ENCODE measurements at regions not wholly inside any gene's neighbourhood (a gene's known extent, or its start where the extent isn't known, plus 50 kb on each side); places are given as distances from the start of the nearest gene placed in this dataset.

GRCh38 chr6:28772480-28773381 lies 151.1 kb downstream of the TRIM27 start:
- Histone ChIP-seq H3K9me3 (ENCODE audit: control insufficient read depth in 2 of 2, insufficient read depth in 1 of 2, low read depth in 1 of 2, low read length in 1 of 2) (peaks cover 0 to 8% of the 10 kb centered on the region in 2 donors), H3K27me3 (ENCODE audit: control insufficient read depth in 3 of 3, insufficient read depth in 3 of 3, low read length in 3 of 3) (peaks cover 0 to 98% (median 84%) of the 10 kb centered on the region in 3 donors), H3K4me1 (ENCODE audit: control insufficient read depth in 3 of 3, insufficient read depth in 2 of 3, low read depth in 1 of 3, low read length in 2 of 3) (no peaks in the 10 kb centered on the region), H3K36me3 (ENCODE audit: control insufficient read depth in 3 of 3, insufficient read depth in 2 of 3, low read depth in 1 of 3, low read length in 3 of 3) (no peaks in the 10 kb centered on the region), H3K27ac (ENCODE audit: low read depth in 1 of 3, low read length in 2 of 3) (no peak overlapping the region), H3K4me3 (ENCODE audit: low read depth in 1 of 3, low read length in 3 of 3) (no peak overlapping the region)
- DNase-seq = no peak
- FAIRE-seq = no peak
- 6 to 8% (median 6%) methylated on average over 32 of the region's 32 CpGs for WGBS, 3 donors

GRCh38 chr6:28774292-28775051 lies 149.3 kb downstream of the TRIM27 start:
- DNase-seq (no peak), FAIRE-seq (no peak)
- no peaks in the 10 kb centered on the region for H3K4me1 ChIP-seq (ENCODE audit: control insufficient read depth in 3 of 3, insufficient read depth in 2 of 3, low read depth in 1 of 3, low read length in 2 of 3)
- WGBS, 3 donors = 8 to 20% (median 16%) methylated on average over 23 of the region's 23 CpGs
- peaks cover 0 to 92% (median 83%) of the 10 kb centered on the region in 3 donors for H3K27me3 ChIP-seq (ENCODE audit: control insufficient read depth in 3 of 3, insufficient read depth in 3 of 3, low read length in 3 of 3)
- H3K9me3 ChIP-seq (ENCODE audit: control insufficient read depth in 2 of 2, insufficient read depth in 1 of 2, low read depth in 1 of 2, low read length in 1 of 2) = peaks cover 0 to 8% of the 10 kb centered on the region in 2 donors
- H3K27ac ChIP-seq (ENCODE audit: low read depth in 1 of 3, low read length in 2 of 3) = no peak overlapping the region
- no peak overlapping the region for H3K4me3 ChIP-seq (ENCODE audit: low read depth in 1 of 3, low read length in 3 of 3)
- H3K36me3 ChIP-seq (ENCODE audit: control insufficient read depth in 3 of 3, insufficient read depth in 2 of 3, low read depth in 1 of 3, low read length in 3 of 3) = no peaks in the 10 kb centered on the region

- Histone ChIP-seq H3K27me3 (ENCODE audit: control insufficient read depth in 3 of 3, insufficient read depth in 3 of 3, low read length in 3 of 3) (peaks cover 0 to 91% (median 81%) of the 10 kb centered on the region in 3 donors), H3K4me3 (ENCODE audit: low read depth in 1 of 3, low read length in 3 of 3) (no peak overlapping the region), H3K27ac (ENCODE audit: low read depth in 1 of 3, low read length in 2 of 3) (no peak overlapping the region), H3K4me1 (ENCODE audit: control insufficient read depth in 3 of 3, insufficient read depth in 2 of 3, low read depth in 1 of 3, low read length in 2 of 3) (no peaks in the 10 kb centered on the region), H3K36me3 (ENCODE audit: control insufficient read depth in 3 of 3, insufficient read depth in 2 of 3, low read depth in 1 of 3, low read length in 3 of 3) (no peaks in the 10 kb centered on the region), H3K9me3 (ENCODE audit: control insufficient read depth in 2 of 2, insufficient read depth in 1 of 2, low read depth in 1 of 2, low read length in 1 of 2) (peaks cover 0 to 6% of the 10 kb centered on the region in 2 donors)
- no peak for DNase-seq
- no peak for FAIRE-seq
- WGBS, 3 donors = 4 to 19% (median 13%) methylated on average over 12 of the region's 12 CpGs
Observed at GRCh38 chr6:28775052-28775376, 148.8 kb downstream of the TRIM27 start.

DNA sequence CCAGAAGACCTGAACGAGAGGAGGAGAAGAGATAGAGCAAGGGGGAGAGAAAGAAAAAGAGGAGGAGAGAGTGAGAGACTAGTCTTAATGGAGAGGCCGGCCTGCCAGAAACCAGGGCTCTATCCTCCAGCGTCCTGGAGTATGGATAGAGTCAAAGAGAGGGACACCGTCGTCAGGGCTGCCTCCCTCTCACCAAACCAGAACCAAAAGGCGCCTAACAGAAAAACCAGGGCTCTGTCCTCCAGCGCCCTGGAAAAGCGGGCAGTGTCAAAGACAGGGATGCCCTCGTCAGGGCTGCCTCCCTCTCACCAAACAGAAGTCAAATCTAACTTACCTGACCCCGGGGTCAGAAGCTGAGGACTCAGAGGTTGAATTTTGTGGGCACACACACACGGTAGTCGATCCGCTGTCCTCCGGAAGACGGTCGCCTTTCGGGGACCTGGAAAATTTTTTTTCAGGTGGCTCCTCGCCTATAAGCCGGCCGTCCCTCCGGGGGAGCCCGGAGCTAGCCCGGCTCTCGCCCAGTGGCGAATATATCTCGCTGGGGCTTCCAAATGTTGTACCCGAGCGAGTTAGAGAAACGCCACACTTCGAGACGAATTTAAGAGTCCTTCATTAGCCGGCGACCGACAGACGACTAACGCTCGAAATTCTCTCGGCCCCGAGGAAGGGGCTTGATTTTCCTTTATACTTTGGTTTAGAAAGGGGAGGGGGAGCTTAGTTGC lies 148.2 kb downstream of the TRIM27 start:
- H3K4me3 ChIP-seq (ENCODE audit: low read depth in 1 of 3, low read length in 3 of 3) = no peak overlapping the region
- no peaks in the 10 kb centered on the region for H3K4me1 ChIP-seq (ENCODE audit: control insufficient read depth in 3 of 3, insufficient read depth in 2 of 3, low read depth in 1 of 3, low read length in 2 of 3)
- DNase-seq (no peak), FAIRE-seq (no peak)
- peaks cover 0 to 90% (median 76%) of the 10 kb centered on the region in 3 donors for H3K27me3 ChIP-seq (ENCODE audit: control insufficient read depth in 3 of 3, insufficient read depth in 3 of 3, low read length in 3 of 3)
- H3K36me3 ChIP-seq (ENCODE audit: control insufficient read depth in 3 of 3, insufficient read depth in 2 of 3, low read depth in 1 of 3, low read length in 3 of 3) = no peaks in the 10 kb centered on the region
- H3K27ac ChIP-seq (ENCODE audit: low read depth in 1 of 3, low read length in 2 of 3) = no peak overlapping the region
- whole genome bisulfite sequencing, 3 donors = 3 to 12% (median 9%) methylated on average over 39 of the region's 39 CpGs
- peaks cover 0 to 6% of the 10 kb centered on the region in 2 donors for H3K9me3 ChIP-seq (ENCODE audit: control insufficient read depth in 2 of 2, insufficient read depth in 1 of 2, low read depth in 1 of 2, low read length in 1 of 2)

GRCh38 chr6:28776269-28777146 lies 147.3 kb downstream of the TRIM27 start:
- Histone ChIP-seq H3K27ac (ENCODE audit: low read depth in 1 of 3, low read length in 2 of 3) (no peak overlapping the region), H3K4me3 (ENCODE audit: low read depth in 1 of 3, low read length in 3 of 3) (no peak overlapping the region), H3K9me3 (ENCODE audit: control insufficient read depth in 2 of 2, insufficient read depth in 1 of 2, low read depth in 1 of 2, low read length in 1 of 2) (peaks cover 0 to 2% of the 10 kb centered on the region in 2 donors), H3K36me3 (ENCODE audit: control insufficient read depth in 3 of 3, insufficient read depth in 2 of 3, low read depth in 1 of 3, low read length in 3 of 3) (no peaks in the 10 kb centered on the region), H3K27me3 (ENCODE audit: control insufficient read depth in 3 of 3, insufficient read depth in 3 of 3, low read length in 3 of 3) (peaks cover 0 to 84% (median 66%) of the 10 kb centered on the region in 3 donors), H3K4me1 (ENCODE audit: control insufficient read depth in 3 of 3, insufficient read depth in 2 of 3, low read depth in 1 of 3, low read length in 2 of 3) (no peaks in the 10 kb centered on the region)
- DNase-seq (no peak), FAIRE-seq (no peak)
- WGBS, 3 donors = 4 to 8% (median 5%) methylated on average over 17 of the region's 17 CpGs

DNA sequence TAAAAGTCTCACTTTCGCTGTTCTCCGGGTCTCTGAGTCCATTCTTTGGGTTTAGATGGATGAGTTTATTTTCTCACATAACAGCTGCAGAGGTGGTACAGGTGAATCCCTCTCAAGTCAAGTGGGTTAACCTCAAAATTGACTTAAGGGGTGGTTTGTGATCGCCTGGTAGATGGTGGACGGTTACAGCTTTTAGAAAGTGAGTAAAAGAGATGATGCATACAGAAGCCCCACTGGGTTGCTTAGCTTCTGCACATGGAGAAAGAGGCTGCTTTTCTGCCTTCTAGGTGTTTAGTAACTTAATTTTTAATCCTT lies 146.7 kb downstream of the TRIM27 start:
- no peak for FAIRE-seq
- Histone ChIP-seq H3K36me3 (ENCODE audit: control insufficient read depth in 3 of 3, insufficient read depth in 2 of 3, low read depth in 1 of 3, low read length in 3 of 3) (no peaks in the 10 kb centered on the region), H3K27ac (ENCODE audit: low read depth in 1 of 3, low read length in 2 of 3) (no peak overlapping the region), H3K9me3 (ENCODE audit: control insufficient read depth in 2 of 2, insufficient read depth in 1 of 2, low read depth in 1 of 2, low read length in 1 of 2) (peaks cover 0 to 2% of the 10 kb centered on the region in 2 donors), H3K4me3 (ENCODE audit: low read depth in 1 of 3, low read length in 3 of 3) (no peak overlapping the region), H3K27me3 (ENCODE audit: control insufficient read depth in 3 of 3, insufficient read depth in 3 of 3, low read length in 3 of 3) (peaks cover 0 to 84% (median 61%) of the 10 kb centered on the region in 3 donors), H3K4me1 (ENCODE audit: control insufficient read depth in 3 of 3, insufficient read depth in 2 of 3, low read depth in 1 of 3, low read length in 2 of 3) (no peaks in the 10 kb centered on the region)
- WGBS, 3 donors = 7 to 14% (median 8%) methylated on average over 4 of the region's 4 CpGs
- no peak for DNase-seq

DNA sequence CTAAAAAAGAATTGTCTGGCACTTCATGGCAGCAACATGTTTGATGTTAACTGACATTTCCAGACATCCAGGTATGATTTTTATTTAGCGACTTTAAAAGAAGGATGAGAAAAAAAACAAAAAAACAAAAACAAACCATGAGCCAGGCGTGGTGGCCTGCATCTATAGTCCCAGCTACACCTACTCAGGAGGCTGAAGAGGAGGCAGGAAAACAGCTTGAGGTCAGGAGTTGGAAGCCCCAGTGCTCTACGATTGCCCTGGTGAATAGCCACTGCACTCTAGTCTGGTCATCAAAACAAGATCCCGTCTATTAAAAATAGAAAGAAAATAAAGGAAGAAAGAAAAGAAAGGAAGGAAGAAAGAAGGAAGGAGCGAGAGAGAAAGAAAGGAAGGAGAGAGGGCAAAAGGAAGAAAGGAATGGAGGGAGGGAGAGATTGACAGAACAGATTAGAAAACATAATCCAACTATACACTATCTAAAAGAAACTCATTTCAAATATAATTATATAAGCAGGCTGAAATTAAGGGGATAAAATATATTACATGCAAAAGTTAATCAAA lies 141.6 kb downstream of the TRIM27 start:
- FAIRE-seq = no peak
- H3K4me1 ChIP-seq (ENCODE audit: control insufficient read depth in 3 of 3, insufficient read depth in 2 of 3, low read depth in 1 of 3, low read length in 2 of 3) = no peaks in the 10 kb centered on the region

More for the DNA sequence above, 141.6 kb downstream of the TRIM27 start:
- Histone ChIP-seq H3K27ac (ENCODE audit: low read depth in 1 of 3, low read length in 2 of 3) (no peak overlapping the region), H3K27me3 (ENCODE audit: control insufficient read depth in 3 of 3, insufficient read depth in 3 of 3, low read length in 3 of 3) (peaks cover 0 to 76% (median 33%) of the 10 kb centered on the region in 3 donors), H3K4me3 (ENCODE audit: low read depth in 1 of 3, low read length in 3 of 3) (no peak overlapping the region), H3K36me3 (ENCODE audit: control insufficient read depth in 3 of 3, insufficient read depth in 2 of 3, low read depth in 1 of 3, low read length in 3 of 3) (no peaks in the 10 kb centered on the region), H3K9me3 (ENCODE audit: control insufficient read depth in 2 of 2, insufficient read depth in 1 of 2, low read depth in 1 of 2, low read length in 1 of 2) (no peaks in the 10 kb centered on the region)
- DNase-seq = no peak
- WGBS, 3 donors = 19 to 32% (median 26%) methylated on average over 5 of the region's 5 CpGs
